ENCODE measurements at regions not wholly inside any gene's neighbourhood (a gene's known extent, or its start where the extent isn't known, plus 50 kb on each side); places are given as distances from the start of the nearest gene placed in this dataset.

DNA sequence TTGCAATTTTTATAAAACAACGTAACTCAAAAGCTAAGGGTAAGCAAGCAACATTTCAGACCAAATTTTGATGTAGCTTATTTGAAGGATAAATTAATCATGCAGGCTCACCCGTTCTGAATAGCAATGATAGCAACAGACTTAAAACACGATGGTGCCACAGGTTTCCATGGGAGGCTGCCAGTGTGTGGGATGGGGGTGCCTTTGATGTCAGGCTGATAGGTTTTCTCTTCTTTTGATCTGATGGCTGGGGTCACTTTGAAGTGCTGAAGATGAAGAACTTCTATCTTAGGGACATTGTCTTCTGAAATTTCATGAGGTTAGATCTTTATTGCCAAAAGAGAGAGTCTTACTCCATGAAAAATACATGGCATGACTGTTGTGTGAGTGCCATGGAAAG lies 206.8 kb downstream of the LPIN1 start:
- DNase-seq: no peak

DNA sequence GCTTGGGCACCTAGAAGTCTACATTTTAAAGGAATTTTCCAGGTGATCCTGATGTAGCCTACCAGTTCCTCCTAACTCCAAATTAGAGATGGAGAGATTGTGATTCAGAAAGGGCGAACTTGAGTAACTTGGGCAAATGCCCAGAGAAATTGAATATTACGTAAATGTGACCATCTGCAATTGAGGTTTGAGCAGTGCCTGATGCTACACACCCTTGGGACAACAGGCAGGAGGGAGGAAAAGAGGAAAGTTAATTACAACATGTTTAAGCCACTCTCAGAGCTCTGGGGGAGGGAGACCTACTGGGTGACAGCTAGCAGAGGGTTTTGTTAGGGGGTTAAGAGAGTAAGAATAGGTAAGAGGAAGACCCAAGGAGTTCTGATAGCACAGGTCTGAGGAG lies 208.9 kb downstream of the LPIN1 start:
- no peak for DNase-seq

GRCh38 chr2:11955884-11956291 lies 209.5 kb downstream of the LPIN1 start:
- DNase-seq: no peak

GRCh38 chr2:11962707-11963328 lies 216.4 kb downstream of the LPIN1 start:
- no peak for DNase-seq

DNA sequence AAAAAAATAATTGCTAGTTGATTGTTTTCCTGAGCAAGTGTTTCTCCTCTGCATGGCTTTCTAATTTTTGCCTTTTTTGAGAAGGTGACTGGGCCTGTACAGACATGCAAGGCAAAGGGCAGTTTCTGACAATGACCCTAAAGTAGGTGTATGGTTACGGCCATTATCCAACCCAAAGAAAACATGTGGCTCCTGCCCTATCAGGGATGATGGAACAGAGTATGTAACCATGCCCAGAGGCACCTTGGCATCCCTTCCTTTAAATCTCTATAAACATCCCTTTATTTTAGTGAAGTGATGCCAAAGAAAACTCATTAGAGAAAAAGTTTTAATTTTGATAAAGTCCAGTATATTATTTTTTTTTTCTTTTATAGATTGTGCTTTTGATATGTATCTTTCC lies 217.5 kb downstream of the LPIN1 start:
- DNase-seq: no peak

GRCh38 chr2:11967946-11968465 lies 221.6 kb downstream of the LPIN1 start:
- DNase-seq: peak; percentile 58

DNA sequence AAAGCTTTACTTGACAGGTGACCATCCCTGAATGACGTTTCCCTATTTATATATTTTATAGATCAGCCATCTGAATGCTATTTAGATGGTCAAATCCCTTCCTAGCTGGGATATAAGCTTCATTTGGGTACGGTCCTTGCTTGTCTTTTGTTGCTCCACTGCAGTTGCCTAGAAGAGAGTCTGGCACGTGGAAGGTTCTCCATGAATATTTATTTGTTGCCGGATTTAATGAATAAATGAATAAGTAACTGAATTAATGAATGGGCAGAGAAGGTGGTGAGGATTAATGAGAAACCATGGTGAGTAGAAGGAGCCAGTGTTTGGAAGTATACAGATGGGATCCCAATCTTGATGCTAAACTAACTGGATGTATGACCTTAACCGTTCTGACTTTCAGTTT lies 222.1 kb downstream of the LPIN1 start:
- no peak for DNase-seq

DNA sequence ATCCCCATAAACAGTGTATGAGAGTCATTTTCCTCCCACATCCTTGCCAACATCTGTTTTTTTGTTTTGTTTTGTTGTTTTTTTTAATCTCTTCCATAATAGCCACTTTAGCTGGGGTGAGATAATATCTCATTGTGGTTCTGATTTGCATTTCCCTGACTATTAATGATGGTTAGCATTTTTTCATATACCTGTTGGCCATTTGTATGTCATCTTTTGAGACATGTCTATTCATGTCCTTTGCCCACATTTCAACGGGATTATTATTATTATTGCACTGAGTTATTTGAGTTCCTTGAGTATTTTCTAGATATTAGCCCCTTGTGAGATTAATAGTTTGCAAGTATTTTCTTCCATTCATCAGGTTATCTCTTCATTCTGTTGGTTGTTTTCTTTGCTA lies 223.3 kb downstream of the LPIN1 start:
- DNase-seq: no peak

DNA sequence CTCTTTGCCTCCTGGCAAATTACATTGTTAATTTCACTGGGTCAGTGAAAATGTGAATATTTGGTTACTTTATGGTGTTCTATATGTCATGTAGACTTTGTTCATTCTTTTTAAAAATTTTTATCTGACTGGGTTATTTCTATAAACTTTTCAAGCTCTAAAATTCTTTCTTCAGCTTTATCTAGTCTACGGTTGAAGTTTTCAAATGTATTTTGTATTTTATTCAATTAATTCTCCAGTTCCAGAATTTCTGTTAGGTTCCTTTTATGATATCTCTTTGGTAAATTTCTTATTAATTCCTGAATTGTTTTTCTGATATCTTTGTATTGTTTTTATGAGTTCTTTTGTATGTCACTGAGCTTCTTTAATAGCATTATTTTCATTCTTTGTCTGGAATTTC lies 228.1 kb downstream of the LPIN1 start:
- no peak for DNase-seq

DNA sequence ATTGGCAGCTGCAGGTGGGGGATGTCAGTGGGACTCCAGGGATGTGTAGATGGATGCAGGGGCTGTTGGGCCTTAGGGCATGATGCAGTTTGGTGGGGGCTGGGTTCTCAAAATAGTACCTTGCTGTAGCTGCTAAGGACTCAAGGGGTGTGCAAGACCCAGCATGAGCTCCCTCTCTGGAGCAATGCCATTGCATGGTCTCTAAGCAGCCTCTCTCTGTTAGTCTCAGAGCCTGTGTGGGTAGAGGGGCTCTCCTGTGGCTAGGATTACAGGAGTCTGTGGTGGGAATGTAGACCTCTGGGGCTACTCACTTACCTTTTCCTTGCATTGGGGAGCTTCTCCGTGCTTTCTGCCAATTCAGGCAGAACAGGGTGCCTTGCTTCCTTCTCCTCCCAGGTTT lies 228.9 kb downstream of the LPIN1 start:
- no peak for DNase-seq

DNA sequence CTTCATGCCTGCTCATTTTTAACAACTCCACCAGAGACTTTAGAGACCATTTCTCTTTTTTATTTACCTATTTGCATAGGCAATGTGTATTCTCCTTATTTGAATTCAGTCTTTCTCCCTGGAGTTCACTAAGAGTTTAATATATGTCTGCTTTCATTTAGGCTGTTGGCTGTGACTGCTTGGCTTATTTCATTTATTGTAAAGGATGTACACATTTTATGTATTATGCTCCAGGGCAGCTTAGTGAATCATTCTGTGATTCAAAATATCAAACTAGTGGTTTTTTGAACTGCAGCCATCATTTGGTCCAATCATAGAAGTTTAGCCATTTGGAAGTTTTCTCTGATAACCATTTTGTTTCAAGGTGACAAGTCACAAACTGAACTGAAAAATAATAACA lies 229.6 kb downstream of the LPIN1 start:
- peak; percentile 11 for DNase-seq

DNA sequence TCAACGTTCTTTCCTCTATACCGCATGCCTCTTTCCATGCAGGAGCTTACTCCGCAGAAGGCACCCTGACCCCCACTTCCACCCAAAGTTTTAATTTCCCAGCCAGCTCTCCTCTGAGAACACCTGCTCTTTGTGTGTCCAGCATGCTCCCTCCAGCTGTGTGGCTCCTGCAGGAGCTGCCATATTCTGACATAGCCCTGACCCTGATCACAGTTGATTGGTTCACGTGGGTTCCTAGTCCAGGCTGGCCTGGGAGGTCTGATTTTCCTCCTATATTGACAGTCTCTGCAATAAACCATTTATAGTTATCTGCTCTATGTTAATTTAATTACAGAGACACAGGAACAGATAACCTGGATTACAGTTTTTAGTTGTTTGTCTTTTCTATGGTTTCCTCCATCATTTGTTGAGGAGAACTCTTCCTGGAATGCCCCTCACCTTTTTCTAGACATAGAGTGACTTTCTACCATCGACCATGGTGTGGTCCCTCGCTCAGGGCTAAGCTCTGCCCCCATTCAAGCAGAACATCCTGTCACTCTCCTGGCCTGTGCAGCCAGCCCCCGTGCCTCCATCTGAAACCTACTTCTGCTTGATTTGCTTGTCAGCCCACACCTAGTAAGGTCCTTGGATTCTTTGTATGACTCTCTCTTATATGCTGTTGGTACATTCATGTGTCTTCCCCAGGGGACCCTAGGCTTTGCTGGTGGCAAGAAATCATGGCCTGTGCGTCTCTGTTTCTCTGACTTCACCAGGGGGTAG lies 231.5 kb downstream of the LPIN1 start:
- no peak for DNase-seq

DNA sequence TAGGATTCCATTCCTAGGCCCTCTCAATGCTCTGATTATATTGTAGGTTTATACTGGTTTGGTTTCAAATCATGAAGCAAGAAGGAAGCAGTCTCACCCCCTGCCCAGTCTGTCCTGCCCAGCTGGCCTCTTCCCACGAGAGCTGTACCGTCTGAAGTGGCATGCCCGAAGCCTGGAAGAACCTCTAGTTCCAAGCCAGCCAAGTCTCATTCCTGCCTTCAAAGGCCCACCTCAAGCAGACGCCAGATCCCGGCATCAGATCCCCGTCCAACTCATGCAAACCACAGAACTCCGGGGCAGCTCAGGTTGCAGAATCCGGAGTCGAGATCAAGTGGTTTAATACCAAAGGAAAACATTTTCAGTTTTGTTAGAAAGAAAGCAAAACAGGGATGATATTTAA lies 234.4 kb downstream of the LPIN1 start:
- no peak for DNase-seq

DNA sequence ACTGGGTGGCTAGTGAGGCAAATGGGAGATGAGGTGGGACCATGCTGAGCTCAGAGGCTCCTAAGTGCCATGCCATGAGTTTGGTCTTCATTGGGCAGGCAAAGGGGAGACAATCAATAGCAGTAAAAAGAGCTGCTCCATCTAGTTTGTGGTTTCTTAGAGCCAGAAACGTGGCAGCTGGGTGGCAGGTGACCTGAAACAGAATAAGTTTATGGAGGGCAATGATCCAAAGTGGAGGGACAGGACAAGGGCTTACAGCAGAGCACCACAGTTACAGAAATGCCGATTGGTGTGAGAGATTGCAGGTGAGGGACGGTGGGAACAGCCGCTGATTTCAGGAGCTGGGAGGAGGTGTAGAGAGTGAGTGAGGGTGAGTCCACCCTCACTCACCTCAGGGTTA lies 237.0 kb downstream of the LPIN1 start:
- DNase-seq: no peak

- no peak for DNase-seq
Measured at GRCh38 chr2:11983870-11984269, 237.4 kb downstream of the LPIN1 start.

DNA sequence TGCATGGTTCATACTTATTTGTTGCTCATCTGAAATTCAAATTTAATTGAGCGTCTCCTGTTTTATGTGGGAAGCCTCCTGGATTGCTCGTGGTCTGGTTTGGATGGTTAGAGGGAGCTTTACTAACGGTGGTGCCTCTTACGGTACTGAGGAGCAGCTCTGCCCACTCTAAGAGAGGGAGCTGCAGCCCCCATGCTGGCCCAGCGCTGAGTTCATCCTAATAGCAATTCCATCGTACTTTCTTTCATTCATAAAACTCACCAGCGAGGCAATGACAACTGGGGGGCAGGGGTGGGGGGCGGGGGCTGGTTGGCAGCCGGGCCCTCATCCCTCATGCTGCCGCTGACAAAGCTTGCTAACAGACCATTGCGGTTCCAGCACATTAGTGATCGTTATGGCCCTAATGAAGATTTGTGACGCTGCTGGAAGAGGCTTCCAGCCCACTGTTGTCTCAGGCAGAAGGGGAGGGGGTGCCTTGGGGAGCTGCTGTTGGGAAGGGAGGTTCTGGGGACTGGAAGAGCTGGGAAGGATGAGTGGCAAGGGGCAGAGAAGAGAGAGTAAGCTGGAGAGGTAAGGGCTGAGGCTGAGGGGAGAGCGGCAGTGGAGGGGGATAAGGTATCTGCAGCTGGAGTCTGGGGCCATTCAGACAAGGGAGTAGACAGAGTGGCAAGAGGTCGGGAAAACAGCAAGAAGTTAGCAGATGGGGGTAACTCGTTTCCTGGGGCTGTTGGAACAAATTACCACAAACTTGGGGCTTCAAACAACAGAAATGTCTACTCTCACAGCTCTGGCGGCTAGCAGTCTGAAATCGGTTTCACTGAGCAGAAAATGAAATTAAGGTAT lies 238.1 kb downstream of the LPIN1 start:
- no peak for DNase-seq

GRCh38 chr2:11985817-11986566 lies 239.6 kb downstream of the LPIN1 start:
- DNase-seq: no peak

DNA sequence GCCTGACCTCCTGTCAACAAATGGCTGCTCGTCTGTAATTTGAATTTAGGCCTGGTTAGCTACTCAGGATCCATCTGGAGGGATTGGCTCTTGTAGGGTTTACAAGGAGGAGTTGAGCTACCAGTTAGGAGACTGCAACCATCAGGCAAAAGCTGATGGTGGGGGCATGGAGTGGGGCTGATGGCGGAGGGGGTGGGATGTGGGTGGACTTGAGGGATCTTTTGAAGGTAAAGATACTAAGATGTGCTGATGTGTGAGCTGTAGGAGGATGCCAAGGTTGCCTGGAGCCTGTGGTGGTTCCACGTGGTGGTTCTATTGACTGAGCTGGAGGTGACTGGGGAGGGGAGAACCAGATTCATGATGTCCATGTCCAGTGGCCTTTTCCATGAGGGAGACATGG lies 240.7 kb downstream of the LPIN1 start:
- DNase-seq: no peak

GRCh38 chr2:11988691-11989353 lies 242.4 kb downstream of the LPIN1 start:
- DNase-seq: peak; percentile 95

DNA sequence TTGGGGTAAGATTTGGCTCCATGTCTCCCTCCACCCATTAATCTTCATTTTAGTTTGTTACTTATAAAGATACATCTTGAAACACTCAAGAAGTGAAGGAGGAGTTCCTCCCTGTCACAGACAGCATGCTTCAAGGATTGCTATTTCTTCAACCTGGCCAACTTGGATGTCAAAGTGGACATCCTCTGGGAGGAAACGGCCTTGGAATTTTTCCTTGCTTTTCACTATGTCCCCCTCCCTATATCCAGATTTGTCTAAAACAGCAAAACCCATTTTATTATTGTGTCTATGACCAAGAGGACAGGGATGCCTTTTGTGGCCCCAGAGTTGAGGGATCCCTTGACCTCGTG lies 242.9 kb downstream of the LPIN1 start:
- no peak for DNase-seq

GRCh38 chr2:11990576-11990975 lies 244.1 kb downstream of the LPIN1 start:
- no peak for DNase-seq

GRCh38 chr2:11993749-11994148 lies 247.3 kb downstream of the LPIN1 start:
- no peak for DNase-seq

Measured in skin of body (tissue), 1 donor.